ENCODE measurements at regions not wholly inside any gene's neighbourhood (a gene's known extent, or its start where the extent isn't known, plus 50 kb on each side); places are given as distances from the start of the nearest gene placed in this dataset.

- no peak overlapping the region for H3K27ac Mint-ChIP-seq
- ChIA-PET CTCF (no interaction called here), POLR2A (interaction anchor here (0.5 kb wide), 1 partner anchor 544 kb away, joined by 3 read pairs; no protein-coding TSS in a partner anchor)
These were observed 679.1 kb upstream of the COBL start for GRCh38 chr7:51995596-51996179.

GRCh38 chr7:51982653-51983052, 666.0 kb upstream of the COBL start:
- CTCF ChIA-PET = no interaction called here
- no peak overlapping the region for H3K27ac Mint-ChIP-seq
- H3K9me3 ChIP-seq (ENCODE audit: control insufficient read depth in 2 of 3, low read length in 3 of 3) = no peaks in the 10 kb centered on the region

More at GRCh38 chr7:51995596-51996179, 679.1 kb upstream of the COBL start:
- H3K36me3 Mint-ChIP-seq = peaks cover 0 to 6% (median 0%) of the 10 kb centered on the region in 5 donors
- peaks cover 0 to 7% (median 0%) of the 10 kb centered on the region in 5 donors for H3K27me3 Mint-ChIP-seq
- Histone ChIP-seq H3K27ac (ENCODE audit: low read depth, low read length) (no peak overlapping the region), H3K27me3 (ENCODE audit: control insufficient read depth in 2 of 2, insufficient read depth in 2 of 2, low read length in 2 of 2) (no peaks in the 10 kb centered on the region), H3K36me3 (ENCODE audit: control insufficient read depth in 2 of 3, insufficient read depth in 3 of 3, low read length in 3 of 3) (no peaks in the 10 kb centered on the region), H3K4me3 (ENCODE audit: low read length) (no peak overlapping the region), H3K4me1 (ENCODE audit: control insufficient read depth in 2 of 2, insufficient read depth in 2 of 2, low read length in 2 of 2) (no peaks in the 10 kb centered on the region), H3K9me3 (ENCODE audit: control insufficient read depth in 2 of 3, low read length in 3 of 3) (peaks cover 0 to 9% (median 0%) of the 10 kb centered on the region in 3 experiments)
- H3K9me3 Mint-ChIP-seq = peaks cover 5 to 48% (median 23%) of the 10 kb centered on the region in 11 donors
- DNase-seq (no peak), ATAC-seq (no peak)
- intact Hi-C loops (cut with micrococcal nuclease) = no loop called here
- H3K4me3 Mint-ChIP-seq = no peak overlapping the region
- no peaks in the 10 kb centered on the region for H3K4me1 Mint-ChIP-seq

GRCh38 chr7:51980812-51981211, 664.2 kb upstream of the COBL start:
- Histone ChIP-seq H3K27me3 (ENCODE audit: control insufficient read depth in 2 of 2, insufficient read depth in 2 of 2, low read length in 2 of 2) (no peaks in the 10 kb centered on the region), H3K4me3 (ENCODE audit: low read length) (no peak overlapping the region), H3K27ac (ENCODE audit: low read depth, low read length) (no peak overlapping the region), H3K36me3 (ENCODE audit: control insufficient read depth in 2 of 3, insufficient read depth in 3 of 3, low read length in 3 of 3) (no peaks in the 10 kb centered on the region), H3K4me1 (ENCODE audit: control insufficient read depth in 2 of 2, insufficient read depth in 2 of 2, low read length in 2 of 2) (no peaks in the 10 kb centered on the region), H3K9me3 (ENCODE audit: control insufficient read depth in 2 of 3, low read length in 3 of 3) (no peaks in the 10 kb centered on the region)
- ChIA-PET POLR2A (no interaction called here), CTCF (no interaction called here)
- peaks cover 0 to 2% (median 0%) of the 10 kb centered on the region in 7 donors for H3K4me1 Mint-ChIP-seq
- H3K27ac Mint-ChIP-seq = no peak overlapping the region
- no peak overlapping the region for H3K4me3 Mint-ChIP-seq
- intact Hi-C loops (cut with micrococcal nuclease) = no loop called here
- H3K36me3 Mint-ChIP-seq = no peaks in the 10 kb centered on the region
- ATAC-seq (no peak), DNase-seq (no peak)
- H3K27me3 Mint-ChIP-seq = no peaks in the 10 kb centered on the region
- H3K9me3 Mint-ChIP-seq = peaks cover 0 to 16% (median 4%) of the 10 kb centered on the region in 11 donors

More at GRCh38 chr7:51982653-51983052, 666.0 kb upstream of the COBL start:
- no peaks in the 10 kb centered on the region for H3K27me3 ChIP-seq (ENCODE audit: control insufficient read depth in 2 of 2, insufficient read depth in 2 of 2, low read length in 2 of 2)
- H3K4me3 Mint-ChIP-seq = no peak overlapping the region
- H3K27me3 Mint-ChIP-seq = no peaks in the 10 kb centered on the region
- no peaks in the 10 kb centered on the region for H3K4me1 ChIP-seq (ENCODE audit: control insufficient read depth in 2 of 2, insufficient read depth in 2 of 2, low read length in 2 of 2)
- H3K36me3 Mint-ChIP-seq = no peaks in the 10 kb centered on the region
- H3K4me1 Mint-ChIP-seq = peaks cover 0 to 2% (median 0%) of the 10 kb centered on the region in 7 donors
- DNase-seq (no peak), ATAC-seq (no peak)
- no peak overlapping the region for H3K4me3 ChIP-seq (ENCODE audit: low read length)
- peaks cover 0 to 28% (median 9%) of the 10 kb centered on the region in 11 donors for H3K9me3 Mint-ChIP-seq
- POLR2A ChIA-PET = no interaction called here
- no peak overlapping the region for H3K27ac ChIP-seq (ENCODE audit: low read depth, low read length)
- H3K36me3 ChIP-seq (ENCODE audit: control insufficient read depth in 2 of 3, insufficient read depth in 3 of 3, low read length in 3 of 3) = no peaks in the 10 kb centered on the region
- intact Hi-C loops (cut with micrococcal nuclease) = no loop called here

- CTCF ChIA-PET = no interaction called here
- POLR2A ChIA-PET = no interaction called here
- DNase-seq (no peak), ATAC-seq (no peak)
- Histone ChIP-seq H3K27ac (ENCODE audit: low read depth, low read length) (no peak overlapping the region), H3K9me3 (ENCODE audit: control insufficient read depth in 2 of 3, low read length in 3 of 3) (no peaks in the 10 kb centered on the region), H3K4me1 (ENCODE audit: control insufficient read depth in 2 of 2, insufficient read depth in 2 of 2, low read length in 2 of 2) (no peaks in the 10 kb centered on the region), H3K36me3 (ENCODE audit: control insufficient read depth in 2 of 3, insufficient read depth in 3 of 3, low read length in 3 of 3) (no peaks in the 10 kb centered on the region), H3K4me3 (ENCODE audit: low read length) (no peak overlapping the region), H3K27me3 (ENCODE audit: control insufficient read depth in 2 of 2, insufficient read depth in 2 of 2, low read length in 2 of 2) (no peaks in the 10 kb centered on the region)
- Mint-ChIP-seq H3K9me3 (peaks cover 0 to 16% (median 2%) of the 10 kb centered on the region in 11 donors), H3K27ac (no peak overlapping the region), H3K4me3 (no peak overlapping the region), H3K36me3 (no peaks in the 10 kb centered on the region), H3K27me3 (no peaks in the 10 kb centered on the region), H3K4me1 (peaks cover 0 to 2% (median 0%) of the 10 kb centered on the region in 7 donors)
- intact Hi-C loops (cut with micrococcal nuclease) = no loop called here
These were observed 663.7 kb upstream of the COBL start for GRCh38 chr7:51980313-51980712.

GRCh38 chr7:51977913-51978312, 661.3 kb upstream of the COBL start:
- Histone ChIP-seq H3K4me1 (ENCODE audit: control insufficient read depth in 2 of 2, insufficient read depth in 2 of 2, low read length in 2 of 2) (no peaks in the 10 kb centered on the region), H3K4me3 (ENCODE audit: low read length) (no peak overlapping the region), H3K36me3 (ENCODE audit: control insufficient read depth in 2 of 3, insufficient read depth in 3 of 3, low read length in 3 of 3) (no peaks in the 10 kb centered on the region), H3K27me3 (ENCODE audit: control insufficient read depth in 2 of 2, insufficient read depth in 2 of 2, low read length in 2 of 2) (no peaks in the 10 kb centered on the region), H3K27ac (ENCODE audit: low read depth, low read length) (no peak overlapping the region), H3K9me3 (ENCODE audit: control insufficient read depth in 2 of 3, low read length in 3 of 3) (no peaks in the 10 kb centered on the region)
- Mint-ChIP-seq H3K27ac (no peak overlapping the region), H3K27me3 (no peaks in the 10 kb centered on the region), H3K4me1 (peaks cover 0 to 2% (median 0%) of the 10 kb centered on the region in 7 donors), H3K9me3 (peaks cover 0 to 12% (median 2%) of the 10 kb centered on the region in 11 donors), H3K4me3 (no peak overlapping the region), H3K36me3 (no peaks in the 10 kb centered on the region)
- intact Hi-C loops (cut with micrococcal nuclease) = no loop called here
- no peak for DNase-seq
- no peak for ATAC-seq
- CTCF ChIA-PET = no interaction called here
- POLR2A ChIA-PET = no interaction called here

GRCh38 chr7:51973939-51974338, 657.3 kb upstream of the COBL start:
- no peak overlapping the region for H3K27ac ChIP-seq (ENCODE audit: low read depth, low read length)
- ChIA-PET POLR2A (no interaction called here), CTCF (no interaction called here)
- DNase-seq = no peak
- intact Hi-C loops (cut with micrococcal nuclease) = no loop called here
- H3K27me3 Mint-ChIP-seq = no peaks in the 10 kb centered on the region
- H3K4me3 ChIP-seq (ENCODE audit: low read length) = no peak overlapping the region
- H3K36me3 ChIP-seq (ENCODE audit: control insufficient read depth in 2 of 3, insufficient read depth in 3 of 3, low read length in 3 of 3) = no peaks in the 10 kb centered on the region
- H3K4me3 Mint-ChIP-seq = no peak overlapping the region
- peaks cover 0 to 14% (median 4%) of the 10 kb centered on the region in 11 donors for H3K9me3 Mint-ChIP-seq
- H3K9me3 ChIP-seq (ENCODE audit: control insufficient read depth in 2 of 3, low read length in 3 of 3) = peaks cover 0 to 4% (median 0%) of the 10 kb centered on the region in 3 experiments
- no peaks in the 10 kb centered on the region for H3K4me1 ChIP-seq (ENCODE audit: control insufficient read depth in 2 of 2, insufficient read depth in 2 of 2, low read length in 2 of 2)
- H3K36me3 Mint-ChIP-seq = no peaks in the 10 kb centered on the region
- no peak overlapping the region for H3K27ac Mint-ChIP-seq
- no peaks in the 10 kb centered on the region for H3K27me3 ChIP-seq (ENCODE audit: control insufficient read depth in 2 of 2, insufficient read depth in 2 of 2, low read length in 2 of 2)
- ATAC-seq = no peak
- no peaks in the 10 kb centered on the region for H3K4me1 Mint-ChIP-seq

- H3K27me3 Mint-ChIP-seq = no peaks in the 10 kb centered on the region
- CTCF ChIA-PET = no interaction called here
- intact Hi-C loops (cut with micrococcal nuclease) = no loop called here
These were observed 656.5 kb upstream of the COBL start for GRCh38 chr7:51973071-51973470.

More at GRCh38 chr7:51973071-51973470, 656.5 kb upstream of the COBL start:
- ATAC-seq (no peak), DNase-seq (no peak)
- Histone ChIP-seq H3K27me3 (ENCODE audit: control insufficient read depth in 2 of 2, insufficient read depth in 2 of 2, low read length in 2 of 2) (no peaks in the 10 kb centered on the region), H3K27ac (ENCODE audit: low read depth, low read length) (no peak overlapping the region), H3K36me3 (ENCODE audit: control insufficient read depth in 2 of 3, insufficient read depth in 3 of 3, low read length in 3 of 3) (no peaks in the 10 kb centered on the region), H3K9me3 (ENCODE audit: control insufficient read depth in 2 of 3, low read length in 3 of 3) (peaks cover 0 to 4% (median 0%) of the 10 kb centered on the region in 3 experiments), H3K4me3 (ENCODE audit: low read length) (no peak overlapping the region), H3K4me1 (ENCODE audit: control insufficient read depth in 2 of 2, insufficient read depth in 2 of 2, low read length in 2 of 2) (no peaks in the 10 kb centered on the region)
- Mint-ChIP-seq H3K4me3 (no peak overlapping the region), H3K27ac (no peak overlapping the region), H3K4me1 (no peaks in the 10 kb centered on the region), H3K9me3 (peaks cover 0 to 14% (median 2%) of the 10 kb centered on the region in 11 donors), H3K36me3 (no peaks in the 10 kb centered on the region)
- POLR2A ChIA-PET = no interaction called here
